ENCODE measurements at regions not wholly inside any gene's neighbourhood (a gene's known extent, or its start where the extent isn't known, plus 50 kb on each side); places are given as distances from the start of the nearest gene placed in this dataset.

- peaks cover 9% of the 10 kb centered on the region for H3K9me3 Mint-ChIP-seq
- no peaks in the 10 kb centered on the region for H3K4me1 Mint-ChIP-seq
- peaks cover 7% of the 10 kb centered on the region for H3K36me3 Mint-ChIP-seq (ENCODE audit: low read depth)
- no peak overlapping the region for H3K4me3 Mint-ChIP-seq
- H3K27ac Mint-ChIP-seq (ENCODE audit: unreplicated experiment), result no peak overlapping the region
- DNase-seq (ENCODE audit: low read depth, low spot score), result no peak
- no peak for TF ChIP-seq CTCF (conservative IDR thresholded peaks at IDR 0.05)
- no peaks in the 10 kb centered on the region for H3K27me3 Mint-ChIP-seq (ENCODE audit: low read depth)
Measured at GRCh38 chr10:36283827-36284226, 641.7 kb upstream of the FZD8 start.

- no peak for TF ChIP-seq CTCF (conservative IDR thresholded peaks at IDR 0.05)
- peaks cover 5% of the 10 kb centered on the region for H3K36me3 Mint-ChIP-seq (ENCODE audit: low read depth)
- H3K9me3 Mint-ChIP-seq, result peaks cover 9% of the 10 kb centered on the region
- no peaks in the 10 kb centered on the region for H3K4me1 Mint-ChIP-seq
- no peak overlapping the region for H3K27ac Mint-ChIP-seq (ENCODE audit: unreplicated experiment)
- H3K27me3 Mint-ChIP-seq (ENCODE audit: low read depth), result no peaks in the 10 kb centered on the region
- no peak for DNase-seq (ENCODE audit: low read depth, low spot score)
- H3K4me3 Mint-ChIP-seq, result no peak overlapping the region
Measured at GRCh38 chr10:36281831-36282331, 639.8 kb upstream of the FZD8 start.

- Mint-ChIP-seq H3K27me3 (ENCODE audit: low read depth) (no peaks in the 10 kb centered on the region), H3K36me3 (ENCODE audit: low read depth) (peaks cover 4% of the 10 kb centered on the region), H3K4me3 (no peak overlapping the region), H3K9me3 (peaks cover 7% of the 10 kb centered on the region), H3K4me1 (no peaks in the 10 kb centered on the region), H3K27ac (ENCODE audit: unreplicated experiment) (no peak overlapping the region)
- no peak for DNase-seq (ENCODE audit: low read depth, low spot score)
- no peak for TF ChIP-seq CTCF (conservative IDR thresholded peaks at IDR 0.05)
Measured at GRCh38 chr10:36280890-36281499, 638.9 kb upstream of the FZD8 start.

GRCh38 chr10:36280321-36280741 lies 638.2 kb upstream of the FZD8 start:
- Mint-ChIP-seq H3K9me3 (peaks cover 3% of the 10 kb centered on the region), H3K36me3 (ENCODE audit: low read depth) (no peaks in the 10 kb centered on the region), H3K27ac (ENCODE audit: unreplicated experiment) (no peak overlapping the region), H3K4me3 (no peak overlapping the region), H3K27me3 (ENCODE audit: low read depth) (no peaks in the 10 kb centered on the region), H3K4me1 (no peaks in the 10 kb centered on the region)
- no peak for TF ChIP-seq CTCF (conservative IDR thresholded peaks at IDR 0.05)
- DNase-seq (ENCODE audit: low read depth, low spot score), result no peak

- no peaks in the 10 kb centered on the region for H3K36me3 Mint-ChIP-seq (ENCODE audit: low read depth)
- H3K4me1 Mint-ChIP-seq, result no peaks in the 10 kb centered on the region
- DNase-seq (ENCODE audit: low read depth, low spot score), result no peak
- H3K27me3 Mint-ChIP-seq (ENCODE audit: low read depth), result no peaks in the 10 kb centered on the region
- TF ChIP-seq CTCF (conservative IDR thresholded peaks at IDR 0.05), result no peak
- H3K9me3 Mint-ChIP-seq, result peaks cover 3% of the 10 kb centered on the region
- no peak overlapping the region for H3K27ac Mint-ChIP-seq (ENCODE audit: unreplicated experiment)
- H3K4me3 Mint-ChIP-seq, result no peak overlapping the region
Measured at GRCh38 chr10:36278176-36278575, 636.1 kb upstream of the FZD8 start.

Measured in neural crest cell (in vitro differentiated cells).